ENCODE measurements at regions not wholly inside any gene's neighbourhood (a gene's known extent, or its start where the extent isn't known, plus 50 kb on each side); places are given as distances from the start of the nearest gene placed in this dataset.

GRCh38 chr13:60699636-60700035 is 302.6 kb downstream of the TDRD3 start:
- TF ChIP-seq CTCF (IDR thresholded peaks at IDR 0.05) (no peak), POLR2A (IDR thresholded peaks at IDR 0.05) (no peak)

Data from body of pancreas (tissue), 4 donors.